ENCODE measurements at regions not wholly inside any gene's neighbourhood (a gene's known extent, or its start where the extent isn't known, plus 50 kb on each side); places are given as distances from the start of the nearest gene placed in this dataset.

DNA sequence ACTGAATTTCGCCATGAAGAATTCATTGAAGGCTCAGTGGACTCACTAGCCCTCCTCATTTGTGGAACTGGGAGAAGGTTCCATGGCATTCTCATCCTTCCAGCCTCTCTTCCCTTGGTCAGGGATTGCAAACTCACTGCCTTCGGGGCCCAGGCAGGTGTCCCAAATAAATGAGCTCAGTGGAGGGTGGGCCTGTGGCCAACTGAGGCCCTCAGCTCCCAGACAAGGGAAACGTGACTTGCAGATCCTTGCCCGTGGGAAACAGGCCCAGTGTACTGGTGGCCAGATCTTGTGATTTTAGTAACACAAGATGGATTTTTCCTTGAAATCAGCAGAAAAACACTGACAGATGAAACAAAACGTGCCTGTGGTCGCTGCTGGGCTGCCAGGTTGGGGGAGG is 168.7 kb upstream of the CTBP2 start:
- no peak overlapping the region for H2AFZ ChIP-seq (ENCODE audit: insufficient read depth, low read depth, low read length, poor library complexity, severe bottlenecking)
- 77% methylated on average over 6 of the region's 6 CpGs for WGBS (ENCODE audit: insufficient coverage)
- H3K27me3 Mint-ChIP-seq = peaks cover 12% of the 10 kb centered on the region

DNA sequence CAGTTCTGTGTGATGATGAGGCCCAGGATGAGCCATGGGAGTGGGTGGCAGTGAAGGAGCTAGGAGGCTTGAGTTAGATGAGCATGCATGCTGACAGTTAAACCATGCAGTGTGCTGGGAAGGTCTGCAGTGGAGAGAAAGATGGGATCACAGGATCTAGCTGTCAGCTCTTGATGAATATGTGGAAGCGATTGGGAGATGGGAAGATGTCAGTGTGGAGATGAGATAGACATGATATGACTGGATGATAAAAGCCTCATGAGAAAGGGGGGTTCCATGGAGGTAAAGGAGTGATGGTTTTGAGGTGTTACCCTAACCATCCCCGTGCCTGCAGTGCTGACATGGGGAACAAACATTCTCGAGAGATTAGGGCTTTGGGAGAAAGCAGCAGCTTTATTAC is 165.0 kb upstream of the CTBP2 start:
- Histone ChIP-seq H3K4me3 (ENCODE audit: control extremely low read depth in 1 of 5, extremely low read depth in 1 of 5, insufficient read depth in 1 of 5, low read depth in 2 of 5, low read length in 4 of 5) (no peak overlapping the region), H3K36me3 (replicated peaks in 1 of 2; ENCODE audit: control extremely low read depth in 1 of 2, control insufficient read depth in 1 of 2, extremely low read depth in 1 of 2, insufficient read depth in 2 of 2, low read length in 1 of 2) (no peaks in the 10 kb centered on the region), H3K27ac (ENCODE audit: low read length in 2 of 2) (no peak overlapping the region), H3K79me2 (ENCODE audit: control insufficient read depth, insufficient read depth, low read length) (no peaks in the 10 kb centered on the region), H3K4me2 (replicated peaks; ENCODE audit: low read depth, low read length, poor library complexity, severe bottlenecking) (no peak overlapping the region), H3K27me3 (replicated peaks in 1 of 4; ENCODE audit: control extremely low read depth in 1 of 4, control insufficient read depth in 3 of 4, insufficient read depth in 4 of 4, low read length in 3 of 4) (peaks cover 0 to 3% (median 2%) of the 10 kb centered on the region in 4 experiments), H2AFZ (ENCODE audit: insufficient read depth, low read depth, low read length, poor library complexity, severe bottlenecking) (no peak overlapping the region), H3K9me3 (ENCODE audit: control extremely low read depth in 1 of 3, control insufficient read depth in 2 of 3, insufficient read depth in 1 of 3, low read length in 2 of 3) (peaks cover 0 to 20% (median 11%) of the 10 kb centered on the region in 3 donors), H3K9ac (ENCODE audit: low read length) (no peak overlapping the region), H3K4me1 (ENCODE audit: control insufficient read depth in 2 of 2, insufficient read depth in 2 of 2, low read length in 2 of 2) (no peaks in the 10 kb centered on the region), H4K20me1 (ENCODE audit: control insufficient read depth, insufficient read depth, low read length, poor library complexity, severe bottlenecking) (no peaks in the 10 kb centered on the region)
- DNase-seq (no peak), ATAC-seq (ENCODE audit: low read depth) (no peak)
- no peak overlapping the region for H3K4me3 Mint-ChIP-seq
- no peak for TF ChIP-seq CTCF (IDR thresholded peaks at IDR 0.05)
- no peak for TF ChIP-seq EZH2 (IDR thresholded peaks at IDR 0.05; ENCODE audit: borderline replicate concordance, insufficient read depth, low read depth, low read length, poor library complexity, severe bottlenecking)
- intact Hi-C loops (cut with micrococcal nuclease) = no loop called here
- H3K27me3 Mint-ChIP-seq = peaks cover 12% of the 10 kb centered on the region
- H3K27ac Mint-ChIP-seq = no peak overlapping the region
- CTCF ChIA-PET = no interaction called here
- H3K9me3 Mint-ChIP-seq (ENCODE audit: insufficient read depth) = no peaks in the 10 kb centered on the region
- POLR2A ChIA-PET = no interaction called here
- H3K4me1 Mint-ChIP-seq = no peaks in the 10 kb centered on the region
- 75% methylated on average over 1 of the region's 3 CpGs for WGBS (ENCODE audit: insufficient coverage)

More for the DNA sequence above, 168.7 kb upstream of the CTBP2 start:
- Histone ChIP-seq H3K36me3 (replicated peaks in 1 of 2; ENCODE audit: control extremely low read depth in 1 of 2, control insufficient read depth in 1 of 2, extremely low read depth in 1 of 2, insufficient read depth in 2 of 2, low read length in 1 of 2) (no peaks in the 10 kb centered on the region), H3K79me2 (ENCODE audit: control insufficient read depth, insufficient read depth, low read length) (no peaks in the 10 kb centered on the region), H3K9ac (ENCODE audit: low read length) (no peak overlapping the region), H3K27ac (ENCODE audit: low read length in 2 of 2) (no peak overlapping the region), H3K9me3 (ENCODE audit: control extremely low read depth in 1 of 3, control insufficient read depth in 2 of 3, insufficient read depth in 1 of 3, low read length in 2 of 3) (peaks cover 0 to 15% (median 0%) of the 10 kb centered on the region in 3 donors), H3K27me3 (replicated peaks in 1 of 4; ENCODE audit: control extremely low read depth in 1 of 4, control insufficient read depth in 3 of 4, insufficient read depth in 4 of 4, low read length in 3 of 4) (peaks cover 0 to 5% (median 2%) of the 10 kb centered on the region in 4 experiments), H3K4me3 (ENCODE audit: control extremely low read depth in 1 of 5, extremely low read depth in 1 of 5, insufficient read depth in 1 of 5, low read depth in 2 of 5, low read length in 4 of 5) (no peak overlapping the region), H3K4me2 (replicated peaks; ENCODE audit: low read depth, low read length, poor library complexity, severe bottlenecking) (no peak overlapping the region), H4K20me1 (ENCODE audit: control insufficient read depth, insufficient read depth, low read length, poor library complexity, severe bottlenecking) (no peaks in the 10 kb centered on the region), H3K4me1 (ENCODE audit: control insufficient read depth in 2 of 2, insufficient read depth in 2 of 2, low read length in 2 of 2) (no peaks in the 10 kb centered on the region)
- ChIA-PET CTCF (no interaction called here), POLR2A (no interaction called here)
- DNase-seq = no peak
- intact Hi-C loops (cut with micrococcal nuclease) = no loop called here
- no peak for ATAC-seq (ENCODE audit: low read depth)
- H3K27ac Mint-ChIP-seq = no peak overlapping the region
- H3K4me3 Mint-ChIP-seq = no peak overlapping the region
- H3K9me3 Mint-ChIP-seq (ENCODE audit: insufficient read depth) = no peaks in the 10 kb centered on the region
- TF ChIP-seq CTCF (IDR thresholded peaks at IDR 0.05) (no peak), EZH2 (IDR thresholded peaks at IDR 0.05; ENCODE audit: borderline replicate concordance, insufficient read depth, low read depth, low read length, poor library complexity, severe bottlenecking) (no peak)
- no peaks in the 10 kb centered on the region for H3K4me1 Mint-ChIP-seq

Measured in B cell (primary cell).